ENCODE measurements at regions not wholly inside any gene's neighbourhood (a gene's known extent, or its start where the extent isn't known, plus 50 kb on each side); places are given as distances from the start of the nearest gene placed in this dataset.
"Not testable (repeated sequence)": the region's sequence is repeated elsewhere in the genome, so short reads cannot be mapped to it uniquely, and the experiment has no call there.

GRCh38 chrX:1906028-1906427, 291.2 kb downstream of the ASMT start:
- DNase-seq = no peak

GRCh38 chrX:1908996-1909395, 294.1 kb downstream of the ASMT start:
- DNase-seq = not testable (repeated sequence)

DNA sequence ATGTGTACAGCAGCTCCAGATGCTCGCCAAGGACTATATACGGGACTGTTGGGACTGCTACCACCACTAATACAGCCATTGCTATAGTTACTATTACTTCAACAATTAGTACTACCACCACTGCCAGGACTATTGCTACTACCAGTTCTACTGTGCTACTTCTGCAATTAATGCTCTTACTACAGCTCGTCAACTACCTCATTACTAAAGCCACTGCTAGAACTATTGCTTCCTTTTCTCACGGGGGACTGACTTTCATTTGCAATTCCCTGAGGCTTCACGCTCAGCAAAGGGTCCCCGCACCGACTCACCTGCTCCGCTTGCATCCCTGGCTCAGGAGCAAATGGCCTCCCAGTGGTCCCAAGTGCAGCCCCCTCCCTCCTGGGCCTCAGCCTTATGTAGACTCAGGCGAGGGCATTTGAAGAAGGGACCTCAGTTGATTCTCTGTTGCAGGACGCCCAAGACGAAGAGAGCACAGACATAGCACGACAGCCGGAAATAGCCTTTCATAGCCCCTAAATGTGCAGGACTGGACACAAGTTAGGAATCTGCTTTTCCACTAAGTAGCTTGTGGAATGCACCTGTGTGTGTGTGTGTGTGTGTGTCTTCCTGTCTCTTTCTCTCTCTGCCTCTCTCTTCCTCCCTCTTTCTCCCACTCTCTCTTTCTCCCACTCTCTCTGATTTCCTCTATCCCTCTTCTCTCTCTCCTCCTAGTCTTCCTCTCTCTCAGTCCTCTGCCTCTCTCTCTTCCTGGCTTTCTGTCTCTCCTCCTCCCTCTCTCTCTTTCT, 294.8 kb downstream of the ASMT start:
- no peak for DNase-seq

- DNase-seq = no peak
Observed at GRCh38 chrX:1910207-1910470, 295.3 kb downstream of the ASMT start.

DNA sequence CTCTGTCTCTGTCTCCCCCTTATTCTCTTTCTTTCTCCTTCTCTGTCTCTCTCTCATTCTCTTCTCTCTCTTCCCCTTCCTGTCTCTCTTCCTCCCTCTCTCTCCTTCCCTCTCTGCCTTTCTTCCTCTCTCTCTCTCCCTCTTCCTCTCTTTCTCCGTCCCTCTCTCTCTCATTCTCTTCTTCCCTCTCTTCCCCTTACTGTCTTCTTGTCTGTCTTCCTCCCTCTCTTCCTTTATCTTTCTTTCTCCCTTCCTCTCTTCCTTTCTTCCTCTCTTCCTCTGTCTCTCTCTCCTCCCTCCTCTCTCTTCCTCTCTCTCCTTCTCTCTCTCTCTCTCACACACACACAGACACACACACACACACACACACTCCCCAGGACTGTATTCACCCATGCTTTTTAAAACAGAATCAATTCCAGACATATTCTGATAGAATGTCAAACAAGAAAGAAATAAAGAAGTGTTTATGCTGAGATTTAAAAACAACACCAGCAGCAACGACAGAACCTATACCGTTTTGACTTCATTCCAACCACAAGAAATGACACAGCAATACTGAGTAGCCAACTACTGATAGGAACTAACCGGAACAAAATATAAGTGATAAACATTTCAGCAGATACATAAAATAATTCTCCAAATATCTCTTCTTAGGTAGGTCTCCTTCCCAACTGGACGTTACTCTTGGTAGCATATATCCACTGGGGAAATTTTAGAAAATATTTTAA, 296.7 kb downstream of the ASMT start:
- DNase-seq = no peak

GRCh38 chrX:1912193-1912592, 297.3 kb downstream of the ASMT start:
- no peak for DNase-seq

DNA sequence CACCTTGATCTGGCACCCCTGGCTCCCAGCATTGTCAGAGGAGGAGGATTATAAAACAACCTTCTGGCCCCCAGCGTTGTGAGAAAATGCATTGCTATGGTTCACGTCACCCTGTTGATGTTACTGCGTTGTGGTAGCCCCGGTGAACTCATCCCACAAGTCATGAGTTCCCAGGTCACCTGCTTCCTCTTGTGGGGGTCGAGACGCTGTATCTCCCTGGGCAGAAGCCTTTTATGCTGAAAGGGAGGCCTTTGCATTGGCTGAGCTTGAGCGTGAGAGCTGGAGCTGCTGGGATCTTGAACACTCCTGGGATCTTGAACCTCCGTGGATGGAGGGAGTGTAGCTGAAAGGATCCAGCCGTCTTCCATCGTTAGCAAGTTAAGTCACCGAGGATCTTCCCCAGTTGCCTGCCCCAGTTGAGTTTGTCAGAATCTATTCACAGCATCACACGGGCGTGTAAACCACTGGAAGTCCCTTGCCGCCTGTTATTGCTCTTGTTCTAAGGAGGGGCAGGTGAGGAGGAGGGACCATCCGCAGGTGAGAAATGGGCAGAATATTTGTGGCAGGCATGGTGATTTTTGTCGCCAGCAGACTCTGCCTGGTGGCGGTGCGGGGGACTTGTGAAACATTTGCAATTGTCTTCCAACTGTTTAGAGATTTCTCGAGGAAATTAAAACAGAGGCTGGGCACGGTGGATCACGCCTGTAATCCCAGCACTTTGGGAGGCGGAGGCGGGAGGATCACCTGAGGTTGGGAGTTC, 299.9 kb downstream of the ASMT start:
- DNase-seq = no peak

DNA sequence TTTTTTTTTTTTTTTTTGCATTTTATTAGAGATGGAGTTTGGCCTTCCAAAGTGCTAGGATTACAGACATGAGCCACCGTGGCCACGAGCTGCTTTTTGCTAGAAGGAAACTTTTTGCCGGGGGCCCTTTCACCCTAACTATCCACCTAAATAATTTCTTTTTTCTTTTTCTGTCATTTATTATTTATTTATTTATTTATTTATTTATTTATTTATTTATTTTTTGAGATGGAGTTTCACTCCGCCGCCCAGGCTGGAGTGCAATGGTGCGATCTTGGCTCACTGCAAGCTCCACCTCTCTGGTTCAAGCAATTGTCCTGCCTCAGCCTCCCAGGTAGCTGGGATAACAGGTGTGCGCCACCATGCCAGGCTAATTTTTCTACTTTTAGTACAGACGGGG, 303.9 kb downstream of the ASMT start:
- DNase-seq = no peak

GRCh38 chrX:1925053-1925481, 310.2 kb downstream of the ASMT start:
- DNase-seq = no peak

- no peak for DNase-seq
Observed at GRCh38 chrX:1928805-1929204, 313.9 kb downstream of the ASMT start.

- no peak for DNase-seq
Observed at GRCh38 chrX:1932231-1932630, 317.4 kb downstream of the ASMT start.

GRCh38 chrX:1933964-1934363, 319.1 kb downstream of the ASMT start:
- DNase-seq = no peak

GRCh38 chrX:1935805-1936204, 320.9 kb downstream of the ASMT start:
- no peak for DNase-seq

GRCh38 chrX:1938190-1938589, 323.3 kb downstream of the ASMT start:
- no peak for DNase-seq

DNA sequence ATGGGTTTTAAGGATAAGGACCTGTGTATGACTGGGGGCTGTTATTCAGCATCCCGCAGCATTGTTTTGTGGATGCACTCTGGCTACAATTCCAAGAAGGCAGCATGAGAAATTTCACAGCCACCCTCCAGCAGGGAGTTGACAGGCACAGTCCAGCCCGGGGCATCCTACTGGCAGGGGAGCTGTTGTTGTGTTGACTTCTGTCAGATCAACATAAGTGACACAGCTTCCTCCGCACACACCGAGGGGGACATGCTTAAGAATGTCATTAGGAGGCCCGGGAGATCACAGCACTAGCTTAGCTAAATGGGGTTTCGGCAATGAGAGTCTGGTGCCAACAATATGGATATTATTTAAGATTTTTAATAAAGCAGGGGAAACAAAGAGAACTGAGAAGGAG, 326.5 kb downstream of the ASMT start:
- DNase-seq = no peak

- DNase-seq = no peak
Observed at GRCh38 chrX:1945879-1946278, 331.0 kb downstream of the ASMT start.

DNA sequence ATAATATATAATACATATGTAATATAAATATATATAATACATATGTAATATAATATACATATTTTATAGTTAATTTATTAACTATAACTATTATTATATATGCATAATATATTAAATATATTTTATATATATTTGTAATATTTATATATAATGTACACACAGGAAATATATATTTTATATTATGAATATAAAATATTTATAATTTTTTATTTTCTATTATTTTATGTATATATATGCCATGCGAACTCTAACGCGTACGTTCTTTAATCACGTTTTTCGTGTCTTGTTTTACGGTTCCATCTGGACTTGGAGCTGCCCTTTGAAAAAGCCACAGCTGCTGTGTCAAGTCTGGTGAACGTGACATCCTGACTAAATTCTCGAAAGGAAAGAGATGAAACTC, 332.1 kb downstream of the ASMT start:
- DNase-seq = no peak
